Activated CD4-positive, alpha-beta memory T cell treated with anti-CD3 and anti-CD28 coated beads, Interleukin-2, amount 10 ng/mL, durations not matched to agents 7 days and 5 days (primary cell): ENCODE measurements at regions not wholly inside any gene's neighbourhood (a gene's known extent, or its start where the extent isn't known, plus 50 kb on each side); places are given as distances from the start of the nearest gene placed in this dataset.

Experiments
- CTCF ChIA-PET: fragments of 350-600 bp; sonication (Branson Sonifier 250); formaldehyde crosslinking; loops from one replicate; lab custom pipeline; 2021; ENCODE audit warnings: antibody characterized with exemption, inconsistent platforms; lab: Charles Lee
- POLR2A ChIA-PET: fragments of 350-600 bp; sonication (Branson Sonifier 250); formaldehyde crosslinking; loops from one replicate; lab custom pipeline; 2021; ENCODE audit warnings: antibody characterized with exemption; lab: Charles Lee
- DNase-seq: peaks from one replicate; pipeline ENCODE4 v3.0.0-alpha.2; 2020
- H3K27ac Mint-ChIP-seq: one replicate; pipeline ENCODE4 v1.8.0; 2021; ENCODE audit warnings: mild to moderate bottlenecking, mixed read lengths
- H3K27me3 Mint-ChIP-seq: one replicate; pipeline ENCODE4 v1.8.0; 2021; ENCODE audit warnings: mixed read lengths
- H3K36me3 Mint-ChIP-seq: one replicate; pipeline ENCODE4 v1.8.0; 2021; ENCODE audit warnings: low read depth, mixed read lengths
- H3K4me1 Mint-ChIP-seq: one replicate; pipeline ENCODE4 v1.8.0; 2021; ENCODE audit warnings: mixed read lengths
- H3K4me3 Mint-ChIP-seq: one replicate; pipeline ENCODE4 v1.8.0; 2021; ENCODE audit warnings: mild to moderate bottlenecking, mixed read lengths
- H3K9me3 Mint-ChIP-seq: one replicate; pipeline ENCODE4 v1.8.0; 2021; ENCODE audit warnings: mixed read lengths

DNA sequence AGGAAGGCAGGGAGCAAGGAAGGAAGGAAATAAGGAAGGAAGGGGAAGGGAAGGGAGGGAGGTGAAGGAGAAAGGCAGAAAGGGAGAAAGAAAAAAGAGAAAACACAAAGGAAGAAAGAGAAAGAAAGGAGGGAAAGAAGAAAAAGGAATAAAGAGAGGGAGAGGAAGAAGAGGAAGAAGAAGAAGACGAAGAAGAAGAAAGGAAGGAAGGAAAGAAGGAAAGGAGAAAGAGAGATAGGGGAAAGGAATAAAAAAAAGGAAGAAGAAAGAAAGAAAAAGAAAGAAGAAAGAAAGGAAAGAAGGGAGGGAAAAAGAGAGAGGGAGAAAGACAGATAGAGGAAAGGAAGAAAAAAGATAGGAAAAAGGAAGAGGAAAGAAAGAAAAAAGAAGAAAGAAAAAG, 128.0 kb downstream of the MXRA5 start:
- Mint-ChIP-seq H3K4me1 (no peaks in the 10 kb centered on the region), H3K27ac (no peak overlapping the region), H3K27me3 (no peaks in the 10 kb centered on the region), H3K9me3 (no peaks in the 10 kb centered on the region), H3K36me3 (no peaks in the 10 kb centered on the region), H3K4me3 (no peak overlapping the region)
- DNase-seq, result no peak
- POLR2A ChIA-PET, result no interaction called here
- CTCF ChIA-PET, result no interaction called here

DNA sequence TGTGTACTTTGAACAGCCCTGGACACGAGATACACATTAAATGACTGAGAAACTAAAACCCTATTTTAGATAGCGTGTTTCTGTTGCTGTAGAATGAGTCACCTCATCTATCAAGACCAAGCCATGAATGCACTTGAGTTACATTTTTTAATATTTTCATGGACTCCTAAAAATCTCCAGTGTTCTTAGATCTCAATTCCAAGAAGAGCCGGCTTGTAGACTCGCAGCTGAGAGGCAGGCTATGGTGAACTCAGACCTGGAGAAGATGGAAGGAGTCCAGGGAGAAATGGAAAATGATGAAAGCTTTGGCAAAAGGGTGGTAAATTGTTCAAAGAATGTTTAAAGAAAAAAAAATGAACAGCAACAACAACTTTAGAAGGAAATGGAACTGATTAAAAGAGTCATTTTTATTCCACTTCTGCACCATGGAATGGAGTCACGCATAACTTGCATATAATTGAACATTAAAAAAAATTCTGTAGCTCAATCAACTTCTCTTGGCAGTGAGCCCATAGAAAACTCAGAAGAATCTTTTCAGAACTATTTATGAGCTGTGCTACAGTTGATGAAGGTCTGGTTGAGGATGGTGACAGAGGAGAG, 129.8 kb downstream of the MXRA5 start:
- H3K27me3 Mint-ChIP-seq, result no peaks in the 10 kb centered on the region
- H3K27ac Mint-ChIP-seq, result no peak overlapping the region
- H3K4me1 Mint-ChIP-seq, result no peaks in the 10 kb centered on the region
- H3K36me3 Mint-ChIP-seq, result no peaks in the 10 kb centered on the region
- no peak overlapping the region for H3K4me3 Mint-ChIP-seq
- H3K9me3 Mint-ChIP-seq, result no peaks in the 10 kb centered on the region
- CTCF ChIA-PET, result no interaction called here
- POLR2A ChIA-PET, result no interaction called here
- DNase-seq, result no peak

DNA sequence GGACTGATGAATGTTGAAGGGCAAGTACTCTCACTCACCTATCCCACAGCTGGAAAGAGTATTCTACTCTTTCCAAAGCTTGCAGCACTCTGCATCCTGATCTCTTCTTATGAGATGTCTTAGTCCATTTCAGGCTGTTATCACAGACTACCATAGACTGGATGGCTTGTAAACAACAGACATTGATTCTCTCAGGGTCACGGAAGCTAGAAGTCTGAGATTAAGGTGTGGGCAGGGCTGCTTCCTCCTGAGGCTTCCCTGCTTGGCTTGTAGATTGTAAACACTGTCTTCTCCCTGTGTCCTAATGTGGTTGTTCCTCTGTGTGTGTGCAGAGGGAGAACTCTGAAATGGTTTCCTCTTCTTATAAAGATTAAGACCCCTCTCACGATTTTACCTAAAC, 131.2 kb downstream of the MXRA5 start:
- no peak overlapping the region for H3K27ac Mint-ChIP-seq
- H3K4me3 Mint-ChIP-seq, result no peak overlapping the region
- CTCF ChIA-PET, result no interaction called here

DNA sequence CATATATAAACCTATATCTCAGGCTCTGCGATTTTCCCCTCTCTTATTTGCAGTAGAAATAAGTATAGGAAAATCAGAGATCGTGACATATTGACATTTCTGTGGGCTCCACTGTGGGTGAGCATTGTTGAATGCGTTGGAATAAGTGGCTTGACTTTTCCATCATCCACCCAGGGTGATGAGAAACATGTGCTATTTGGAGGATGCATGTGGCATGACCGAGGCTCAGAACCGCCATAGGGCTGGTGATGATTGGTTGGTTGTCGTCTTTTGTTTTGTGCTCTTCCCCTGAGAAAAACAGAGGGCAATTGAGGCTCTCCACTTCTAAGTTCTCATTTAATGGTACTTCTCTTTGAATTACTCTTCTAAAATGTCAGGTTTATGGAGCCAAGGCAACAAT, 140.1 kb downstream of the MXRA5 start:
- no peaks in the 10 kb centered on the region for H3K27me3 Mint-ChIP-seq
- no peak overlapping the region for H3K27ac Mint-ChIP-seq
- H3K4me3 Mint-ChIP-seq, result no peak overlapping the region
- no peaks in the 10 kb centered on the region for H3K9me3 Mint-ChIP-seq
- ChIA-PET POLR2A (no interaction called here), CTCF (no interaction called here)
- H3K36me3 Mint-ChIP-seq, result no peaks in the 10 kb centered on the region
- H3K4me1 Mint-ChIP-seq, result no peaks in the 10 kb centered on the region
- no peak for DNase-seq

More for the DNA sequence above, 131.2 kb downstream of the MXRA5 start:
- no peaks in the 10 kb centered on the region for H3K36me3 Mint-ChIP-seq
- no peaks in the 10 kb centered on the region for H3K4me1 Mint-ChIP-seq
- H3K9me3 Mint-ChIP-seq, result no peaks in the 10 kb centered on the region
- no peak for DNase-seq
- H3K27me3 Mint-ChIP-seq, result no peaks in the 10 kb centered on the region
- POLR2A ChIA-PET, result no interaction called here

DNA sequence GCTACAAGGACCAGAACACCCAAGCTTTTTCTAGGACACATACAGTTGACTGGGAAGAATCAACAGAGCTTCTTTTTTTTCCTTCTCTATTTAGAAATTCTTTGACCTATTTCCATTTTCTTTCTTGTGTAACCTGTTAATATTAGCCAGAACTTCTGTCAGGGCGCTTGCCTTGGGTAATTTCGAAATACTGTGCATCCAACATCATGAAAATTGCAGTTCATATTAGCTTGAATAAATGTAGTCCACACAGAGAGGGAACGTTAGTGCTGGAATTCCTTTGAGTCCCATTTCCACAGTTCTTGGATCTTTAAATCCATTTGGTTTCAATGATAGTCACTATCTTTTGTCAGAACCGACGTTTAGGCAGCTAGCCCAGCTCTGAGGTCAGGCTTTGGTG, 141.8 kb downstream of the MXRA5 start:
- ChIA-PET CTCF (no interaction called here), POLR2A (no interaction called here)
- Mint-ChIP-seq H3K36me3 (no peaks in the 10 kb centered on the region), H3K9me3 (no peaks in the 10 kb centered on the region), H3K4me1 (no peaks in the 10 kb centered on the region), H3K27me3 (no peaks in the 10 kb centered on the region), H3K4me3 (no peak overlapping the region), H3K27ac (no peak overlapping the region)
- no peak for DNase-seq

DNA sequence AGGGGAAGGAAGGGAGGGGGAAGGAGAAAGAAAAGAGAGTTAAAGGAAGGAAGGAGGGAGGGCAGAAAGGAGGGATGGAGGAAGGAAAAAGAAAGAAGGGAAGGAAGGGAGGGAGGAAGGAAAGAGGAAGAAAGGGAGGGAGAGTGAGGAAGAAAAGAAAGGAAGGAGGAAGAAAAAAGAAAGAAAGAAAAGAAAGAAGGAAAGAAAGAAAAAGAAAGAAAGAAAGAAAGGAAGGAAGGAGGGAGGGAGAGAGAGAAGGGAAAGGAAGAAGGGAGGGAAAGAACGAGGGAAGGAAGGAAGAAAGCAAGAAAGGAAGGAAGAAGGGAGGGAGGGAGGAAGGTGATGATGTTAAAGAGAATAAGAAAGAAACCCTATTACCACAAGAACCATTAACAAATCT, 150.6 kb downstream of the MXRA5 start:
- ChIA-PET POLR2A (no interaction called here), CTCF (no interaction called here)
- DNase-seq, result no peak
- Mint-ChIP-seq H3K4me1 (no peaks in the 10 kb centered on the region), H3K36me3 (no peaks in the 10 kb centered on the region), H3K9me3 (no peaks in the 10 kb centered on the region), H3K27me3 (no peaks in the 10 kb centered on the region), H3K4me3 (no peak overlapping the region), H3K27ac (no peak overlapping the region)

DNA sequence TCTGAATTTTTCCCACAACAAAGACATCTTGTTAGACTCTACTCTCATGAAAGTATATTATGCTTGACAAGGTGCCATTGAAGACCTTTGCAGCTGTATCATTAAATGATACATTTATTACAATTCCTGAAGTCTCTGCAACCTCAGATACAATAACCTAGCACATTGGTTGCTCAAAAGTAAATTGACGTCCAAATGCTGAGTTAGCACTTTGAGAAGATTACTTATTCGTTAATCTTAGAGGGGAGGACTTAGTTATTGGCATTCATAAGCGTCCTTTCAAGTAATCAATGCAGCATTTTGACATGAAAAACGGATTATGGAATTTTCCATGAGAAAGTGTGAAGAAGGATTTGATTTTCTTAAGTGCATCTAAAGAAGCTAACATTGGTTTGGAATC, 151.6 kb downstream of the ARSF start:
- ChIA-PET CTCF (interaction anchor here (0.7 kb wide), 1 partner anchor 1080 kb away, joined by 3 read pairs; no protein-coding TSS in a partner anchor), POLR2A (no interaction called here)
- Mint-ChIP-seq H3K9me3 (no peaks in the 10 kb centered on the region), H3K36me3 (no peaks in the 10 kb centered on the region), H3K4me1 (no peaks in the 10 kb centered on the region), H3K27me3 (no peaks in the 10 kb centered on the region), H3K27ac (no peak overlapping the region), H3K4me3 (no peak overlapping the region)
- DNase-seq, result no peak

DNA sequence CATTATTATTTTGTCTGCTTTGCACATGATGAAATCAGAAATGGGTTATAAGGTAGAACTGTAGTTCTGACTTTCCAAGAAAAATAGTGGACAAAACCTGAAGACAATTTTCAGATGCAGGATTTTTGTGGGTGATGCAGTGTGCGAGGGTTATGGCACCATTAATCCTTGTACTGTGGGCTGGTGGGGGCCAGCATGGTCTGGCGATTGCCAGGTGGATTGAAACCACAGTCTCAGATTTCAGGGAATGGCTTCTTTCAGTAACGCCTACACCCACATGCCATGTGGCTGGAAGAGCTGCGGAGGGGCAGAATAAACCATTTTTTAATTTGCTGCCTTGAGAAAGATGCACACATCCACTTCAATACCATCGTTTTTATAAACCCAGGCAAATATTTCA, 150.5 kb downstream of the ARSF start:
- DNase-seq, result no peak
- H3K9me3 Mint-ChIP-seq, result no peaks in the 10 kb centered on the region
- H3K27me3 Mint-ChIP-seq, result no peaks in the 10 kb centered on the region
- H3K4me3 Mint-ChIP-seq, result no peak overlapping the region
- no peaks in the 10 kb centered on the region for H3K4me1 Mint-ChIP-seq
- H3K36me3 Mint-ChIP-seq, result no peaks in the 10 kb centered on the region
- H3K27ac Mint-ChIP-seq, result no peak overlapping the region
- POLR2A ChIA-PET, result no interaction called here
- CTCF ChIA-PET, result no interaction called here

DNA sequence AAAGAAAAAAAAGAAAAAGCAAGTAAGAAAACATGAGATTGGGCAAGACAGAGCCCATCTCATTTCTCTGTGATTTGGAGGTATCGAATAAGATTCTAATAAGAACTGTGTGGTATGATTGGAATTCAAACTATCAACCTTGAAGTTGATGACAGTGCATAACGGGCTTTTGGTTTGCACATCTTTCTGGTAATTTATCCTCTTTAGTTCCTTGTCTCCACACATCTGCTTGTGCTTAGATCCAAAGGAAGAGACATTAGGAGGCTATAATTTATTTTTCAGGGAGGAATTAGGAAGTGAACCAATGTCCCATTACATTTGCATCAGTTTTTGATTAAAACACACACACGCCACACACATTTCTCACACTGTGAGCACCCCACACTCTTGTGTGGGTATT, 149.9 kb downstream of the ARSF start:
- CTCF ChIA-PET, result no interaction called here
- POLR2A ChIA-PET, result no interaction called here
- Mint-ChIP-seq H3K27ac (no peak overlapping the region), H3K9me3 (no peaks in the 10 kb centered on the region), H3K27me3 (no peaks in the 10 kb centered on the region), H3K4me3 (no peak overlapping the region), H3K36me3 (no peaks in the 10 kb centered on the region), H3K4me1 (no peaks in the 10 kb centered on the region)
- no peak for DNase-seq

DNA sequence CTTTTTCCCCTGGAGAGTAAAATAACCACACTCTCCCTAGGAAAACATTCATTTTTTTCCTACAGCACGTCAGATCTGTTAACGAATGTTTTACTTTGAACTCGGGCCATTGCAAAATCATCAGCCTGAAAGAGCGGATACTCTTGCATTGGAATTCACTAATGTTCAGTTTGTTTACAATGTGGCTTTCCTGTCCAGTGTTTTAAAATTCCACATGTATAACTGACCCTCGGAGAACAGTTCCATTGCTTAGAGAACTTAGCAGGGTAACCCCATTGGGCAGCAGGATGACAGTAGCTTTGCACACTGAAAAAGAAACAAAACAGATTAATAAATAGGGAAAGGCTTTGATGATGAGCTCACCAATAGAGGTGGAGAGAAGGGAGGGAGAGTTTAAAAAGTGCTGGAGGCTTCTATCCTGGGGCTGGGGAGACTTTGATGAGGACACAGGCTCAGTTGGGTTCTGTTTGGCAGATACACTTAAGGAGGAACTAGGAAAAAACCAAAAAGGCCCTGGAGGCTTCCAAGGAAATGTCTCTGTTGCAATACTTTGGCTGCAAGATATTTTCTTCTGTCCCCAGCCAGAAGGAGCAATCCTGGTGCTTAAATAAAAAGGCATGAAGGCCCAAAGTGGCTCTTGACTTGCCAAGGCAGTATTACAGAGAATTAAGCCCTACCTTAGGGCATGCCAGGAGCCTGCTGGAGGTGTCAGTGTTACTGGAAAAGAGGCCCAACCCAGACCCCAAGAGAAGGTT, 143.1 kb downstream of the ARSF start:
- ChIA-PET CTCF (no interaction called here), POLR2A (no interaction called here)
- H3K27me3 Mint-ChIP-seq, result no peaks in the 10 kb centered on the region
- H3K4me1 Mint-ChIP-seq, result no peaks in the 10 kb centered on the region
- no peak for DNase-seq
- no peaks in the 10 kb centered on the region for H3K9me3 Mint-ChIP-seq
- H3K36me3 Mint-ChIP-seq, result no peaks in the 10 kb centered on the region
- no peak overlapping the region for H3K27ac Mint-ChIP-seq
- no peak overlapping the region for H3K4me3 Mint-ChIP-seq

DNA sequence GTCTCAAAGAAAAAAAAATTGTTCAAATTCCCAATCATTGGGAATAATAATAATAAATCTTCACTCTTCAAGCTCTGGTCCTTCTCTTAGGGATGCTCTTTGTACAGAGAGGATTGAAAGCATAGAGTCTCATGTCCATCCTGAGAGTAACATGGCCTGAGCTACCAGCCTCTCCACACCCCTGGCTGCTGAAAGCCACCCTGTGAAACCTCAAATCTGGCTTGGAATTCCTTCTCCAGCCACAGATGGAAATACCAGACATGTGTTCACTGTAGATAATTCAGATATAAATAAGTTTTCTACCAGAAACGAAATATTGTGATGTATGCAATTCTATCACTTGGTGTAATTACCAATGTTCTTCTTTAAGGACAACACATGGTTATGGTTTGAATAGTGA, 140.6 kb downstream of the ARSF start:
- POLR2A ChIA-PET, result no interaction called here
- DNase-seq, result no peak
- Mint-ChIP-seq H3K4me1 (no peaks in the 10 kb centered on the region), H3K4me3 (no peak overlapping the region), H3K27me3 (no peaks in the 10 kb centered on the region), H3K36me3 (no peaks in the 10 kb centered on the region), H3K27ac (no peak overlapping the region), H3K9me3 (no peaks in the 10 kb centered on the region)
- CTCF ChIA-PET, result no interaction called here

DNA sequence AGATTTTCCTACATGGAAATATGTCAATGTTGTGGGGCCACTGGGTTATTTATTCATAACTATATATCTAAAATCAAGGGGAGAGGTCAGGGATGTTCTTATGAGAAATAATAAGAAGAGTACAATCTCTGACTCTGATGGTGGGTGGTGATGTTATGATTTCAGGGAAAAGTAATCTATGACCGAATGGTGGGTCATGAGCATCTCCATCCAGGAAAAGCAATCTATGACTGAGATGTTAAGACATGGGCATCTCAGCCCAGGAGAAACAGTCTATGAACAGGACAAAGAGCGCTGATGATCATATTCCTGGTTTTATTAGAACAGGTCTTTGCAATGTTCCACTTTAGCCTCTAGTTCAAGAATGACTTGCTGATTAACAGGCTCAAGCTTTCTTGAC, 137.1 kb downstream of the ARSF start:
- no peaks in the 10 kb centered on the region for H3K27me3 Mint-ChIP-seq
- no peaks in the 10 kb centered on the region for H3K9me3 Mint-ChIP-seq
- no peak overlapping the region for H3K27ac Mint-ChIP-seq
- H3K4me3 Mint-ChIP-seq, result no peak overlapping the region
- ChIA-PET CTCF (no interaction called here), POLR2A (no interaction called here)
- H3K4me1 Mint-ChIP-seq, result no peaks in the 10 kb centered on the region
- no peaks in the 10 kb centered on the region for H3K36me3 Mint-ChIP-seq
- no peak for DNase-seq

DNA sequence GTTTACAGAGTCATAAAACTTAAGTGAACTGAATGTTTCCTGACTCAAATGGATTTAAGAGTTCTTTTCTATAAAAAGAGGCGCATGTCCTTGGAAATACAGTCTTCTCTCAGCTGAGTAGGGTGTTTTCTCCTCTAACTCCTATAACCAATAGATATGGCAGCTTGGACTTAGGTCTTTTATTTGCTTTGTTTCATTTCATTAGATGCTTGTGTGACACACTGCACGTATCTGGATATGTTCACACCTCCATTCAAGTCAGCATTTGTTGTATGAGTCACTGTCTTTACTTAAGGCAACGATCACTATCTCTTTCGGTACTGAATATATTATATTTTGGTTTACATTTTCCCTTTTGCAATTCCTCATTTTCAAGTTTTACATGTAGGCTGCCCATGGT, 136.6 kb downstream of the ARSF start:
- Mint-ChIP-seq H3K27me3 (no peaks in the 10 kb centered on the region), H3K4me1 (no peaks in the 10 kb centered on the region), H3K36me3 (no peaks in the 10 kb centered on the region), H3K27ac (no peak overlapping the region), H3K4me3 (no peak overlapping the region), H3K9me3 (no peaks in the 10 kb centered on the region)
- ChIA-PET CTCF (no interaction called here), POLR2A (no interaction called here)
- no peak for DNase-seq

DNA sequence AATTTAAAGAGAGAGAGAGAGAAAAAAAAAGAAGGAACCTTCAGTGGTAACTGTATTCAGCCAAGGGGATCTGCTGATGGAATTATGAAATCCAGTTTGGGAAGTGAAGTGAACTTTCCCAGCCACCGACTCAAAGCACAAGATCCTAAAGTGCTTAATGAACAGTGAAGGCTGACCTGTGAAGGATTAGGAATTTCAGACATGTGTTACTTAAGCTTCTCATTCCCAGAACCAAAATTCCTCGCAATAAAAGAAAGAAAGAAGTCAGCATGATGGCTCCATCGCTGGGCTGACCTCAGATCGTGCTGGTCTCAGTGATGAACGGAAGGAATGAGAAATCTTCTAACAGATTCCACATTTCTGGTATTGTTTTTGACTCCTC, 135.2 kb downstream of the ARSF start:
- DNase-seq, result no peak
- ChIA-PET CTCF (no interaction called here), POLR2A (no interaction called here)
- Mint-ChIP-seq H3K9me3 (no peaks in the 10 kb centered on the region), H3K4me1 (no peaks in the 10 kb centered on the region), H3K27me3 (no peaks in the 10 kb centered on the region), H3K27ac (no peak overlapping the region), H3K36me3 (no peaks in the 10 kb centered on the region), H3K4me3 (no peak overlapping the region)
